Calu3 (cell line): ENCODE measurements at regions not wholly inside any gene's neighbourhood (a gene's known extent, or its start where the extent isn't known, plus 50 kb on each side); places are given as distances from the start of the nearest gene placed in this dataset.
A peak's percentile ranks its signal among the peaks of the same experiment; 100 is the strongest.

Experiments used
- BruUV-seq: library from RNA; stranded (reverse); fragments of 400-500 nt; replicated peaks from 2 replicates; lab custom pipeline; 2021; lab: Mats Ljungman, UMichigan
- CTCF ChIA-PET: fragments of 300-600 bp; sonication (Branson Sonifier 250); formaldehyde crosslinking; loops from one replicate; lab custom pipeline; 2022; ENCODE audit warnings: antibody characterized with exemption; lab: Charles Lee
- DNase-seq: peaks from one replicate; pipeline ENCODE4 v3.0.0; 2022
- H3K27ac Mint-ChIP-seq: one replicate; pipeline ENCODE4 v1.8.0; 2022; ENCODE audit warnings: mixed read lengths; ENCODE audit not compliant: unreplicated experiment
- H3K27me3 Mint-ChIP-seq: one replicate; pipeline ENCODE4 v1.8.0; 2022; ENCODE audit warnings: mixed read lengths; ENCODE audit not compliant: unreplicated experiment
- H3K36me3 Mint-ChIP-seq: one replicate; pipeline ENCODE4 v1.8.0; 2022; ENCODE audit warnings: mild to moderate bottlenecking, moderate library complexity, mixed read lengths; ENCODE audit not compliant: insufficient read depth, unreplicated experiment
- H3K4me1 Mint-ChIP-seq: one replicate; pipeline ENCODE4 v1.8.0; 2022; ENCODE audit warnings: mild to moderate bottlenecking, low read depth, mixed read lengths; ENCODE audit not compliant: unreplicated experiment
- H3K4me3 Mint-ChIP-seq: one replicate; pipeline ENCODE4 v1.8.0; 2022; ENCODE audit warnings: mild to moderate bottlenecking, low read depth, moderate library complexity, mixed read lengths; ENCODE audit not compliant: unreplicated experiment
- H3K9me3 Mint-ChIP-seq: one replicate; pipeline ENCODE4 v1.8.0; 2022; ENCODE audit warnings: low read depth, mixed read lengths; ENCODE audit not compliant: unreplicated experiment
- intact Hi-C: fragments of 100-400 bp; cut with micrococcal nuclease; formaldehyde crosslinking; loops from one replicate; pipeline ENCODE4 v1.10.0; 2022; ENCODE audit not compliant: unreplicated experiment
- TF ChIP-seq, protein P1 (sequence below): fragments of 200-600 bp; IDR thresholded peaks from one replicate; pipeline ENCODE4 v1.8.0; 2022; ENCODE audit warnings: antibody characterized with exemption; ENCODE audit not compliant: unreplicated experiment

DNA sequence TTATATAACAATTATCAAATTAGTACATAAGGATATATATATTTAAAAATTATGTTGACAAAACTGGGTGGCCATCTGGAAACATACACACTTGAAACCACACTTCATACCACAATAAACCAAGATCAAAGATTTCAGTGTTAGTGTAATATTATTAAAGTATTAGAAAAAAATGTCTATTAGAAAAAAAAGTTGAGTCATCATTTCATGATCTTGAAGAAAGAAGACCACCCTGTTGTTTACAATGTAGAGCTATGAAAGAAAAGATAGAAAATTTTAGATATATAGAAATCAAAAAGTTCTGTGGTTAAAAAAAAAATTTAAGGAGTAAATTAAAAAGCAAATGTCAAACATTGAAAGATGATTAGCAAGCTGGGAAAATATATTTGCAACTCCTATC, 224.5 kb upstream of the CDH20 start:
- TF ChIP-seq, protein P1, sequence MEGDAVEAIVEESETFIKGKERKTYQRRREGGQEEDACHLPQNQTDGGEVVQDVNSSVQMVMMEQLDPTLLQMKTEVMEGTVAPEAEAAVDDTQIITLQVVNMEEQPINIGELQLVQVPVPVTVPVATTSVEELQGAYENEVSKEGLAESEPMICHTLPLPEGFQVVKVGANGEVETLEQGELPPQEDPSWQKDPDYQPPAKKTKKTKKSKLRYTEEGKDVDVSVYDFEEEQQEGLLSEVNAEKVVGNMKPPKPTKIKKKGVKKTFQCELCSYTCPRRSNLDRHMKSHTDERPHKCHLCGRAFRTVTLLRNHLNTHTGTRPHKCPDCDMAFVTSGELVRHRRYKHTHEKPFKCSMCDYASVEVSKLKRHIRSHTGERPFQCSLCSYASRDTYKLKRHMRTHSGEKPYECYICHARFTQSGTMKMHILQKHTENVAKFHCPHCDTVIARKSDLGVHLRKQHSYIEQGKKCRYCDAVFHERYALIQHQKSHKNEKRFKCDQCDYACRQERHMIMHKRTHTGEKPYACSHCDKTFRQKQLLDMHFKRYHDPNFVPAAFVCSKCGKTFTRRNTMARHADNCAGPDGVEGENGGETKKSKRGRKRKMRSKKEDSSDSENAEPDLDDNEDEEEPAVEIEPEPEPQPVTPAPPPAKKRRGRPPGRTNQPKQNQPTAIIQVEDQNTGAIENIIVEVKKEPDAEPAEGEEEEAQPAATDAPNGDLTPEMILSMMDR, result no peak
- Mint-ChIP-seq H3K36me3 (no peaks in the 10 kb centered on the region), H3K27ac (no peak overlapping the region), H3K27me3 (no peaks in the 10 kb centered on the region), H3K9me3 (no peaks in the 10 kb centered on the region), H3K4me1 (no peaks in the 10 kb centered on the region), H3K4me3 (no peak overlapping the region)
- no peak for DNase-seq
- intact Hi-C loops, result no loop called here
- CTCF ChIA-PET, result no interaction called here
- no TSS peak for BruUV-seq

DNA sequence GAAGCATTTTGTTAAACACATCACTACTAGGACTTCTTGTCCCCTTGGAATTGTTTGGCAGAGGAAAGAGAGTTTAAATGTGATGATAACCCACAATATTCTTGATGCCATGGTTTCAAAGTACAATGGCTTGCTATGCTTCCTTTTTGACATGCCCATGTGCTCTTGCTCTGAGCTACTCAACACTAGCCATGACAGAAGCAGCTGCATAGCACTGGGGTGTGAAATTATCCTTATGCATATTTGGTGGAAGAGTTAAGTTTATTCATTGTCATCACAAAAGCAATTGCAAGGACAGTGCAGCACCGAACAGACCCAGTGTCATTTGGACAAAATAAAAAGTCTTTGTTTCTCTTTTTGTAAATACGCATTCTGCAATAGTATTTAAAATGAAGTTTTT, 209.9 kb upstream of the CDH20 start:
- no TSS peak for BruUV-seq
- Mint-ChIP-seq H3K9me3 (no peaks in the 10 kb centered on the region), H3K36me3 (no peaks in the 10 kb centered on the region), H3K27me3 (no peaks in the 10 kb centered on the region), H3K4me3 (no peak overlapping the region), H3K27ac (no peak overlapping the region), H3K4me1 (peaks cover 12% of the 10 kb centered on the region)
- DNase-seq, result no peak
- CTCF ChIA-PET, result no interaction called here
- intact Hi-C loops, result no loop called here
- TF ChIP-seq, protein P1, result no peak

DNA sequence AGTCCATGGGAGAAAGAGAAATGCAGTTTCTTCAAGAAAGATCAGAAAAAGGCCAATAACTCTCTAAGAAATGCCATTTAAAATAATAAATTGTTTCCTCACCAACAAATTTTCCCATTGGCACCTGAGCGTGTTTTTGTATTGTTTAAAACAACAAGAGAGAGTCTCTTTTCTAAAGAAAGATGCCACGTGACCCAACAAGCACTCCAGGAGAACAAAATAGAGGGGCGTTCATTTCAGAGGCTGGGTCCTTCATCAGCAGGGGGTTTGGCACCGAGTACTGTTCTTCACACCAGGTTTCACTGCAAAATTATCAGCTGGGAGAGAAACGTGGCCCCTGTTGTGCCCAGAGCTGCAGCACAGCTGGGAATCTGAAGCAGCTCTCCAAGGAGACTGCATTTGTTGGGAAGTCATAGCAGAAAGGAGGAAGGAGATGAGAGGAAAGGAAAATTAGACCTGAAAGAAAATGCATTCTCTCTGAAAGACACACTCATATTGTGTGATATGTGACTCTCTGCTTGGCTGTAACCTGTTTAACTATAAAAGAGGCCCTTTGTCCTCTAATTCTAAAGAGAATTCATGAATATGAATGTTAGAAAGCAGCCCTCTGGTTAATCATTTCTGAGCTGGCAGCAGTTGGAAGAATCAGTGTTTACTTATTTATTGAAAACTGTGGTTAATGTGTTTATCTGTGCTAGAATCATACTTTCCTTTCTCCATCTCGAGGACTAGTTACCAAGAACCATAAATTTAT, 205.3 kb upstream of the CDH20 start:
- Mint-ChIP-seq H3K27ac (peak overlapping the region; percentile 10), H3K4me3 (no peak overlapping the region), H3K27me3 (no peaks in the 10 kb centered on the region), H3K9me3 (no peaks in the 10 kb centered on the region), H3K4me1 (peaks cover 12% of the 10 kb centered on the region), H3K36me3 (no peaks in the 10 kb centered on the region)
- TF ChIP-seq, protein P1, result no peak
- BruUV-seq, result no TSS peak
- intact Hi-C loops, result no loop called here
- CTCF ChIA-PET, result no interaction called here
- no peak for DNase-seq

DNA sequence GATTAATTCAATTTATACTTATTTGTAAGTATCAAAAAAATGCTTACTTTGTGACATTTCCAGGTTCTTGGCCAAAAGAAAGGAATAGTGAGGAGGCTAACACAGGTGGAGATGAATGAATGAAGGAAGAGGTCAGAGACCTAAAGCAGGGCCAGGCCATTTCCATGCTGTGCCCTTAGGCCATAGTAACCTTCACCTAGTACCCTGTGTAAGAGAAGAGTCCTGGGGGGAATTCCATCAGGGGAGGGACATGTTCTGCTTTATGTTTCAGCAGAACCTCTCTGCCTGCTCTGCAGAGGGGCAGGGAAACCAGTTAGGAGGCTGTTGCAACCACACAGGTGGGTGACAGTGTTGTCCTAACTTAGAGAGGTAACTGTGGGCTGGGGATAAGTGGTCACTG, 204.2 kb upstream of the CDH20 start:
- DNase-seq, result no peak
- Mint-ChIP-seq H3K4me1 (peaks cover 12% of the 10 kb centered on the region), H3K27ac (no peak overlapping the region), H3K27me3 (no peaks in the 10 kb centered on the region), H3K9me3 (no peaks in the 10 kb centered on the region), H3K4me3 (no peak overlapping the region), H3K36me3 (no peaks in the 10 kb centered on the region)
- intact Hi-C loops, result no loop called here
- BruUV-seq, result no TSS peak
- TF ChIP-seq, protein P1, result no peak
- CTCF ChIA-PET, result no interaction called here
